CD1c-positive myeloid dendritic cell (primary cell): ENCODE measurements at regions not wholly inside any gene's neighbourhood (a gene's known extent, or its start where the extent isn't known, plus 50 kb on each side); places are given as distances from the start of the nearest gene placed in this dataset.

ENCODE experiments used
- DNase-seq: peaks from one replicate; pipeline ENCODE4 v3.0.0-alpha.2; 2016; ENCODE audit errors: extremely low spot score

- DNase-seq = peak; percentile 51
Observed at GRCh38 chr11:115930886-115931547, 426.8 kb upstream of the CADM1 start.

DNA sequence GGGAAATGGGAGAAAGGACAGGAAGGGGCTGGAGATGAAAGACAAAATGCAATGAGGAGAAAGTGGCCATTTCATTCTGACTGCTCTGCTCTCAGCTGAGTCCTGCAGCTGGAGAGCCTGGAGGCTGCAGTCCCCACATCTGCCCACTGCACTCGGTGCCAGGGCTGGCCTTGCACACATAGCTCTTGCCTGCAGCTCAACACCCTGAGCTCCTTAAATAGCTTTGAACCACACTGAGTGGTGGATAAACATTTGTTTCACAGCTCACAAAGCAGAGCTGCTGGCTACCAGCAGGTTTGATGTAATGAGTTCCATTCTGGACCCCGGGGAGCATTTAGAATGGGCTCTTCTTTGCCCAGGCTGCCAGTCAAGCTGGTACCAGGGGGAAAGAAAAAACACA lies 426.1 kb upstream of the CADM1 start:
- DNase-seq = no peak

DNA sequence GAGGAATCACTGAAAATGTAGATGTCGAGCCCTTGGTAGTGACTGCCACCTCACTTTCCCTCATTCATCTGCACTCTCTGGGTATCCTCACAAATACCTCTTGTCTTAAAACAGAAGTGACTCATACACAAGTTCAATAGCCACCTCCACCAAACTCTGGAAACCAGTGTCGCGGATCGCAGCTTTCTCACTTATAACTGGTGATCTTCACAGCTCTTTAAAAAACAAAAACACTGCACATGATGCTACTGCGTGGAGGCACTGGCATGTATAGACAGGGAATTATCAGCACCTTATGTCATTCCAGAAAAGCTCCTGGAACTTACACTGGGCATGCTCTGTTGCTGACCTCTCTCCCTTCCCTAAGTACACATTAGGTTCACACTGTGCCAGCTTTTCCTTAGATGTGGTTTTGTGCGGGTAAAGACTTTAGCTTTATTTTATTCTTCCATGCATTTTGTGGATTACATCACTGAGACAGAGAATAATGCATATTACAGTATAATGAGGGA lies 425.5 kb upstream of the CADM1 start:
- DNase-seq = no peak

GRCh38 chr11:115928811-115929210 lies 424.6 kb upstream of the CADM1 start:
- no peak for DNase-seq

DNA sequence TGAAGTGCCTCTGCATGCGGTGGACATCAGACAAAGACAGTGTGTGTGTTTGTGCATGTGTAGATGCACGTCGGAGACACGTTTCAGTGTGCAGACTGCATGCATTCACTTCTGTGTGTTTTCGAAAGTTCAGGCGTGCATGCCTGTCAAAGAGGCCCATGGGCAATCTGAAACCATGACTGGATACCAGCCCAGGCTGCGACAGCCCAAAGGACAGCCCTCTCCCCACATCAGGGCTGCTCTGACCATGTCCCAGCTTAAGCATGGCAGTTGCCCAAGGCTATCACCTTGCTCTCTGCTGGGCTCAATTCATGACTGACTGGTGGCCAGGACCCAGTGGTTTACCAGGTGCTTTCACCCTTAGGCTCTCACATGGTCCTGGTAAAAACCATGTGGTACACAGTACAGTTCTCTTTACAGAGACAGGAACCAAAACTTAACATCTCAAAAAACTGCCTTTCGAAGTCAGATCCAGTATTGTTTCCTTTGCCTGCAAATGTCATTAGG lies 423.7 kb upstream of the CADM1 start:
- no peak for DNase-seq

- DNase-seq = no peak
Observed at GRCh38 chr11:115926601-115927000, 422.4 kb upstream of the CADM1 start.

DNA sequence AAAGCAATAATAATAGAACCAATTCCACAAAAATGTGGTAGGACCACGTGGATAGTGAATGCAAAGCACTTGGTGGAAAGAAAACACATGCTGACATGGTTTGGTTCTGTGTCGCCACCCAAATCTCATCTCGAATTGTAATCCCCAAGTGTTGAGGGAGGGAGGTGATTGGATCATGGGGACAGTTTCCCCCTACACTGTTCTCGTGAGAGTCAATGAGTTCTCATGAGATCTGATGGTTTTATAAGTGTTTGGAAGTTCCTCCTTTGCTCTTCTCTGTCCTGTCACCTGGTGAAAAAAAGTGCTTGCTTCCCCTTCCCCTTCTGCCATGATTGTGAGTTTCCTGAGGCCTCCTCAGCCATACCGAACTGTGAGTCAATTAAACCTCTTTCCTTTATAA lies 421.9 kb upstream of the CADM1 start:
- peak; percentile 20 for DNase-seq

GRCh38 chr11:115925568-115926090 lies 421.4 kb upstream of the CADM1 start:
- DNase-seq = no peak

DNA sequence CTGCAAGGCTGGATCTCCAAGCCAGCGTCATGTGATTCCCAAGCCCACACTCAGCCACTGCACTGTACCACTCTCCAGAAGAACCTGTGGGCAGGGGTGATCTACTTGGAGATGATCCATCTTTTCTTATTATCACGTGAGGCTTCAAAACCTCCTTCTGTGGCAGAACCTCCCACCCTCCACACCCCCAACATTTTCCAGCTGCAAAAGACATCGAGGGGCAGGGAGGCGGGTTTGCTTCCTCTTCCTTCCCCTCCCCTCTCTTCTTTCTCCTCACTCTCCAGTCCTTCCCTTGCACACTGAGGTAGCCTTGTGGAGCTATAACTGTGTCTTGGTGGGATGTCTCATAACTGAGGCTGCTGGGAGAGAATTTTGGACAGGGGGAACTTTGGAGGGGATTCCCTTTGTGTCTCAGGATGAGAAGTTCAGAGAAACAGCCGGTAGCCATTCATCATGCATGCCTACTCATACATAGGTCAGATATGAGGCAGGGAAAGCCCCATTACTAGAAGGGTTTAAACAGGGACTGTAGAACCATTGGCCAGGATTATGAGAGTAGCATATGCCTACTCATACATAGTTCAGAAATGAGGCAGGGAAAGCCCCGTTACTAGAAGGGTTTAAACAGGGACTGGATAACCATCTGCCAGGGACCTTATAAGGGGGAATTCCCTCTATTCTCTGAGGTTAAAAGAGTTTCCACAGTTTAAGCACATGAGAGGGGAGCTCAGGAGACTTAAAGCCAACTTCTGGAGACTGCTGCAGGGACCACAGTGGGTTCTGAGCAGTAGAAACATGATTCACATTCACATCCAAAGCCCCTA lies 420.7 kb upstream of the CADM1 start:
- peak; percentile 51 for DNase-seq

GRCh38 chr11:115922876-115923275 lies 418.7 kb upstream of the CADM1 start:
- no peak for DNase-seq

DNA sequence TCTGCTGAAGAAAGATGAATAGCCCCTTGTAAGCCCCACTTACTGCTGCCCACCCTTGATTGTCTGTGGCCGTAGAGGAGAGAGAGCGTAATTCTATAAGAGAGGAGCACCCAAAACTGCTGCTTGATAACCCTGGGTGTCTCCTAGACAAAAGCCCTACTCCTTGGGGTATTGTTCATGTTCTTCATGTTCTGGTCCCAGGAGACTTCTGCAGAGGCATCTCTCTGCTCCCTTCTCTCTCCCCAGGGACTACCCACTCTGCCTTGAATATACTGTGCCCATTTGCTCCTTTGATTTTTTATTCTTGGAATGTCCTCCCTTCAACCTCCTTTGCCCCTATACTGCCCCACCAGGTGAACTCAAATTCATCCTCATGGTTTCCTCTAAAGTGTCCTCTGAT lies 417.8 kb upstream of the CADM1 start:
- DNase-seq = no peak

DNA sequence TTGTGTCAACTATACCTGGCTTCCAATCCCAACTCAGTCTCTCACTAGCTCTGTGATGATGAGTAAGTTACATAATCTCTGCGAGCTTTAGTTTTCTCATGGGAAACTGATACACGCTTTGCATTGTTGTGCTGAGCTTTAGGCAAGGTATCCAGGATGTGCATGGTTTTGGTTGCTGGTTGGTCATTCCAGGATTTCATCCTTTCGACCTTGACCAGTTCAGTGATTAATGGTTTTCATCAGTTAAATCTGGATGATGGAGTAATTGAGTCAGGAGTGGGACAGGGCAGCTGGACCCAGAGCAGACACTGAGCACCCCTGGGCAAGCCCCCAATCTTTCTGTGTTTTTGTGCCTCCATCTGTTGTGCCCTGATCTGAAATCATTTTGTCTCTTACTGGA lies 417.3 kb upstream of the CADM1 start:
- no peak for DNase-seq

GRCh38 chr11:115920841-115921480 lies 416.7 kb upstream of the CADM1 start:
- DNase-seq = no peak

GRCh38 chr11:115920092-115920461 lies 415.9 kb upstream of the CADM1 start:
- DNase-seq = no peak

DNA sequence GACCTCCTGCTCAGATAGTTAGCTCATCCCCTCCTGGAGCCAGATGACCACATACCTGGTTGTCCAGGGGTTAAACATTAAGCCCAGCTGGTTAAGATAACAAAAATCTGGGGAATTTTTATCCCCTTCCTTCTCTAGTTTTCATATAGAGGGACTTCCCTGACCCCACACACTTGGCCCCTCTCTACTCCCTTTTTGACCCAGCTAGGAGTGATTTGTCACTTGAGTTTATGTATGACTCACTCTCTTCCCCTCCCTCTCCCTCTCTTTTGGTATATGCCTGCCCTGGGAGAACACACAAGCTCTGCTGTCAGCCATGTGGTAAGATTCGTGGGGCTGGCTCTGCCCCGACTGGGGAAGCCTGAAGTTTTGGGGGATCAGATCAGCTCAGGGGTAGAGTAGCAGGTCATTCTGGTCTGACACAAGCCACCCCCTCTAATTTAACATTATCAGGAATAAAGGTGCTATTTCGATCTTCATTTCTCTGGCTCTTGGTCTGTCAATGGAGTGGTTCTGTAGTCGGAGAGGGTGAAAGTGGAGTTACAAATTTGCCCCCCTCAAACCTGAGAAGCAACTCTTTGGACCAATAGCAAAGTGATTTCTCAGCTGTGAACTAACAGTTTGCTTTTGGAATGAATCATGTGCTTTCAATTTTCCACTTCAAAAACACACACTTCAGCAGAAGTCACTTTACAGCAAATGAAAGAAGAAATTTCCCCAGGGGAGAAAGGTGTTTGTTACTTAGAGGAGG lies 415.3 kb upstream of the CADM1 start:
- DNase-seq = peak; percentile 20

GRCh38 chr11:115918576-115918975 lies 414.4 kb upstream of the CADM1 start:
- no peak for DNase-seq

GRCh38 chr11:115916608-115917007 lies 412.4 kb upstream of the CADM1 start:
- no peak for DNase-seq

GRCh38 chr11:115912484-115912945 lies 408.3 kb upstream of the CADM1 start:
- DNase-seq = peak; percentile 81

DNA sequence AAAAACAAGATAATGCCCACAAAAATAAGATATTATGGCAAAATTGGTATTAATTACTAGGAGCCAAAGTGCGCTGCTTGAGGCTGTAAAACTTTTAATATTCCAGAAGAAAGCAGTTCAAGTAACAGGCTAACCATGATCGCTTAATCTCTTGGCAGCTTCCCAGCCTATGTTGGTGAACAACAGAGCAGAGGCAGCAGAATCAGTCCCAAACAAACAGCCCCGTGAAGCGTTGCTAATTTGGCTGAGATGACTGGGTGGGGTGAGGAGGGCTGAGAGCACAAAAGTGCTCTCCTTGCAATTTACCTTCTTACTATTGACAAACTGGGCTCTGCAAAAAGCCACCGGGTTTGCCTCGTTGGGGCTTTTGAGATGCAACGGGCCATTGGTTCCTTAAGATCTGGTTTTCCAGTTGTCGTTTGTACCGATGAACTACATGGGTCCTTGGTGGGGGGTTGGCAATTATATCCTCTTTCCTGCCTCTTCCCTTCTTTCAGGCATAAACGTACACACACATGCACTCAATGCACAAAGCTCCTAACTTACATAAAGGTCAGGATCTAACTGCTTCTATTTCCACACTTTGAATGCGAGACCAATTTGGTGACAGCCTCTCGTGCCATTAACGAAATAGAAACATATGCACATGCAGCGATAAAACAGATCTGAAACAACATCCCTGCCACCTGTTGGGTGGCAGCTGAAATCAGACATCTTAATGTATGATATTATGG lies 407.6 kb upstream of the CADM1 start:
- DNase-seq = no peak

DNA sequence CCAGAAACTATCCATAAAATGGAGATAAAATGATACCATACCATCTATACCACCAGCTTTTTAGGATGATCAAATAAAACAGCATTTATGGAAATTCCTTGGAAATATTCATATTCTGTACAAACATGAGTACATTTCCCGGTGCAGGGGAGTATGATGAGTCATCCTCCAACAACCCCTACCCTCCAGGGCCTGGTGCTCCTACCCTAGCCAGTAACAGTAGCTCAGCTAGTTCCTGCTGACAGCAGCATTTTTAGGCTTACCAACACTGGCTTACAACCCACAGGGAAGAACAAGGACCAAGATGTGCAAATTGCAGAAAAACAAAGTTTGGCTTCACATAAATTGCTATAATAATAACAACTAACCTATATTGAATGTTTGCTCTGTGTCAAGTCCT lies 406.2 kb upstream of the CADM1 start:
- no peak for DNase-seq

DNA sequence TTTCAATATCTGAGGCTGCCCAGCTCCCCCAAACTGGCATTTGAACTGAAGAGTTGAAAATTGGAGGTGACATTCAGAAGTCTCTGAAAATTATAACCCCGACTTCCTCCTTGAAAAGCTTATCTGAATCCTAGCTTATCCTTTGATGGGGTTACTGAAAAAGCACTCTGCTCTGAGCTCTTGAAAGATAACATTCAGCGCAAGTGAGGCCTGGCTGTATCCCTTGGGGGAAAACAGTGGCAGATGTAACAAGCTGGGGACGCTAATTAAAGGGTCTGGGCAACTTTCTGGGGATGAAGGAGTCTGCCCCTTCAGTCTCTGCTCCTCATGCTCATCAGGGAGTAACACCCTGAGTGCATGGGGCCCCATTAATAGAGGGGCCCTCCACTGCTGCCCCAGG lies 402.0 kb upstream of the CADM1 start:
- DNase-seq = no peak
